SU-DHL-6 (cell line): ENCODE measurements at regions not wholly inside any gene's neighbourhood (a gene's known extent, or its start where the extent isn't known, plus 50 kb on each side); places are given as distances from the start of the nearest gene placed in this dataset.

Source experiments
- H2AFZ ChIP-seq: fragments of 200-600 bp; sonication (generic); 2 replicates; pipeline ENCODE4 v1.6.1; 2014; ENCODE audit warnings: low read depth, mild to moderate bottlenecking, moderate library complexity, mixed read lengths, antibody characterized with exemption, low read length; ENCODE audit not compliant: severe bottlenecking
- H3F3A ChIP-seq: fragments of 200-600 bp; shearing (Covaris generic); 2 replicates; pipeline ENCODE4 v1.6.0; 2016; ENCODE audit warnings: antibody characterized with exemption, mild to moderate bottlenecking; ENCODE audit not compliant: insufficient read depth
- H3K27ac ChIP-seq: fragments of 200-600 bp; sonication (generic); 2 replicates; pipeline ENCODE4 v1.5.1; 2016; ENCODE audit warnings: low read depth, mild to moderate bottlenecking, low read length, moderate library complexity, mixed read lengths
- H3K27me3 ChIP-seq: fragments of 200-600 bp; sonication (generic), shearing (Covaris generic); 2 replicates; pipeline ENCODE4 v1.6.0; 2014; ENCODE audit warnings: mild to moderate bottlenecking, low read length
- H3K36me3 ChIP-seq: fragments of 200-600 bp; sonication (generic); 2 replicates; pipeline ENCODE4 v1.6.1; 2014; ENCODE audit warnings: mild to moderate bottlenecking, low read length, mixed read lengths
- H3K4me2 ChIP-seq: fragments of 300-600, 200-600 bp; shearing (Covaris generic), sonication (generic); 2 replicates; pipeline ENCODE4 v1.6.0; 2014; ENCODE audit warnings: low read length, low read depth, mild to moderate bottlenecking; ENCODE audit not compliant: poor library complexity, severe bottlenecking
- H3K4me3 ChIP-seq: fragments of 200-600 bp; sonication (generic); 2 replicates; pipeline ENCODE4 v1.5.1; 2014; ENCODE audit warnings: antibody characterized with exemption, low read length, mild to moderate bottlenecking, mixed read lengths; ENCODE audit not compliant: insufficient read depth, poor library complexity, severe bottlenecking
- H3K79me2 ChIP-seq: fragments of 200-600 bp; sonication (generic); 2 replicates; pipeline ENCODE4 v1.6.1; 2014; ENCODE audit warnings: mild to moderate bottlenecking, low read length, moderate library complexity; ENCODE audit not compliant: insufficient read depth
- H3K9ac ChIP-seq: fragments of 200-600 bp; sonication (generic); 2 replicates; pipeline ENCODE4 v1.7.0; 2014; ENCODE audit warnings: mild to moderate bottlenecking, low read length
- H3K9me2 ChIP-seq: fragments of 200-600 bp; sonication (generic); replicated peaks from 2 replicates; pipeline ENCODE4 v1.6.1; 2014; ENCODE audit warnings: low read length; ENCODE audit not compliant: insufficient read depth
- H3K9me3 ChIP-seq: fragments of 200-600 bp; sonication (generic); 2 replicates; pipeline ENCODE4 v1.6.1; 2014; ENCODE audit warnings: low read length, mixed read lengths; ENCODE audit not compliant: insufficient read depth
- H4K20me1 ChIP-seq: fragments of 200-600 bp; sonication (generic); 2 replicates; pipeline ENCODE4 v1.6.1; 2014; ENCODE audit warnings: low read depth, mild to moderate bottlenecking, antibody characterized with exemption, low read length, moderate library complexity, mixed read lengths
- CTCF ChIP-seq: fragments of 200-600 bp; sonication (generic); IDR thresholded peaks from one replicate; pipeline ENCODE4 v1.5.1; 2017; ENCODE audit warnings: antibody characterized with exemption, mild to moderate bottlenecking, low read length, moderate library complexity; ENCODE audit not compliant: insufficient read depth, poor library complexity, severe bottlenecking
- EZH2phosphoT487 ChIP-seq: fragments of 200-600 bp; sonication (generic), shearing (Covaris generic); conservative IDR thresholded peaks from 2 replicates; pipeline ENCODE4 v1.6.1; 2018; ENCODE audit warnings: mild to moderate bottlenecking, antibody characterized with exemption, low read length, moderate library complexity, mixed read lengths

GRCh38 chr12:118741194-118741593, 240.1 kb upstream of the SRRM4 start:
- Histone ChIP-seq H3F3A (no peaks in the 10 kb centered on the region), H3K9me2 (no peaks in the 10 kb centered on the region), H3K27me3 (no peaks in the 10 kb centered on the region), H3K4me3 (no peak overlapping the region), H3K36me3 (no peaks in the 10 kb centered on the region), H3K9me3 (no peaks in the 10 kb centered on the region), H3K79me2 (no peaks in the 10 kb centered on the region), H3K9ac (no peak overlapping the region), H2AFZ (no peak overlapping the region), H3K4me2 (no peak overlapping the region), H4K20me1 (no peaks in the 10 kb centered on the region), H3K27ac (no peak overlapping the region)
- TF ChIP-seq CTCF (no peak), EZH2phosphoT487 (no peak)

- H3K9ac ChIP-seq, result no peak overlapping the region
- no peaks in the 10 kb centered on the region for H3K27me3 ChIP-seq
- no peaks in the 10 kb centered on the region for H4K20me1 ChIP-seq
- H3K79me2 ChIP-seq, result no peaks in the 10 kb centered on the region
- H3K27ac ChIP-seq, result no peak overlapping the region
- H3K4me3 ChIP-seq, result no peak overlapping the region
- H3K4me2 ChIP-seq, result no peak overlapping the region
- H3K9me2 ChIP-seq, result no peaks in the 10 kb centered on the region
- TF ChIP-seq EZH2phosphoT487 (no peak), CTCF (no peak)
- H3K9me3 ChIP-seq, result no peaks in the 10 kb centered on the region
- H3F3A ChIP-seq, result no peaks in the 10 kb centered on the region
- H2AFZ ChIP-seq, result no peak overlapping the region
- H3K36me3 ChIP-seq, result no peaks in the 10 kb centered on the region
Measured at GRCh38 chr12:118742431-118742830, 238.9 kb upstream of the SRRM4 start.

GRCh38 chr12:118743896-118744700, 237.2 kb upstream of the SRRM4 start:
- Histone ChIP-seq H3F3A (no peaks in the 10 kb centered on the region), H3K4me2 (no peak overlapping the region), H3K9me2 (no peaks in the 10 kb centered on the region), H3K79me2 (no peaks in the 10 kb centered on the region), H3K36me3 (no peaks in the 10 kb centered on the region), H3K9ac (no peak overlapping the region), H3K9me3 (no peaks in the 10 kb centered on the region), H2AFZ (no peak overlapping the region), H3K27ac (no peak overlapping the region), H3K27me3 (no peaks in the 10 kb centered on the region), H4K20me1 (no peaks in the 10 kb centered on the region), H3K4me3 (no peak overlapping the region)
- no peak for TF ChIP-seq CTCF
- TF ChIP-seq EZH2phosphoT487, result no peak
